Endothelial cell of umbilical vein (primary cell): ENCODE measurements at regions not wholly inside any gene's neighbourhood (a gene's known extent, or its start where the extent isn't known, plus 50 kb on each side); places are given as distances from the start of the nearest gene placed in this dataset.

Experiments
- BruUV-seq: library from RNA; stranded (reverse); fragments of 400-500 nt; replicated peaks from 2 replicates; lab custom pipeline; 2021; lab: Mats Ljungman, UMichigan
- CTCF ChIA-PET: fragments of 300-600, 350-600 bp; sonication (Branson Sonifier 250); formaldehyde crosslinking; loops from one replicate; lab custom pipeline; 2021; ENCODE audit warnings: antibody characterized with exemption, inconsistent platforms; lab: Charles Lee
- POLR2A ChIA-PET: fragments of 300-600, 350-600 bp; sonication (Branson Sonifier 250); formaldehyde crosslinking; loops from one replicate; lab custom pipeline; 2021; ENCODE audit warnings: antibody characterized with exemption, inconsistent platforms; lab: Charles Lee
- DNase-seq: peaks from one replicate; pipeline ENCODE4 v3.0.0-alpha.2; 2011; ENCODE audit warnings: low read depth, low spot score
- FAIRE-seq: peaks from 2 replicates; lab custom pipeline; 2011; peaks lifted over from hg19 to GRCh38; lab: Jason Lieb, UNC
- H2AFZ ChIP-seq: 2 replicates; pipeline ENCODE4 v1.6.0; 2012; ENCODE audit warnings: low read depth, low read length, control low read depth, inconsistent platforms
- H3K27ac ChIP-seq: 2 replicates; pipeline ENCODE4 v1.5.1; 2011; ENCODE audit warnings: low read depth, mild to moderate bottlenecking, control low read depth, low read length, moderate library complexity; ENCODE audit not compliant: insufficient read depth
- H3K27me3 ChIP-seq, 2 experiments: 2 replicates each; pipeline versions ENCODE4 v1.6.0 to v1.6.1; 2011; ENCODE audit warnings: low read length in 2 of 2, mixed read lengths in 1 of 2; ENCODE audit not compliant: control insufficient read depth in 2 of 2, insufficient read depth in 2 of 2
- H3K36me3 ChIP-seq, 2 experiments: 2 replicates in 1 of 2; 3 replicates in 1 of 2; pipeline ENCODE4 v1.5.1; 2011; ENCODE audit warnings: low read length in 2 of 2, mild to moderate bottlenecking in 1 of 2, moderate library complexity in 1 of 2; ENCODE audit not compliant: control insufficient read depth in 2 of 2, insufficient read depth in 2 of 2; ENCODE audit errors: extremely low read depth in 1 of 2
- H3K4me1 ChIP-seq: 3 replicates; pipeline ENCODE4 v1.5.1; 2011; ENCODE audit warnings: mild to moderate bottlenecking, low read length; ENCODE audit not compliant: control insufficient read depth, insufficient read depth; ENCODE audit errors: extremely low read depth
- H3K4me2 ChIP-seq: 2 replicates; pipeline ENCODE4 v1.6.1; 2011; ENCODE audit warnings: low read length, control low read depth, mixed read lengths; ENCODE audit not compliant: insufficient read depth
- H3K4me3 ChIP-seq, 3 experiments: fragments of 200-600 bp in 1 of 3; sonication (generic), shearing (Covaris generic) in 1 of 3; replicated peaks in 1 of 3; 2 replicates each; pipeline ENCODE4 v1.5.1; 2011 to 2016; ENCODE audit warnings: control low read depth in 3 of 3, low read length in 3 of 3, mild to moderate bottlenecking in 2 of 3, inconsistent platforms in 1 of 3, low read depth in 1 of 3, moderate library complexity in 1 of 3; ENCODE audit not compliant: insufficient read depth in 1 of 3
- H3K79me2 ChIP-seq: 2 replicates; pipeline ENCODE4 v1.6.0; 2012; ENCODE audit warnings: low read length, inconsistent platforms; ENCODE audit not compliant: control insufficient read depth, insufficient read depth
- H3K9ac ChIP-seq: replicated peaks from 2 replicates; pipeline ENCODE3; 2011; ENCODE audit warnings: low read length, control low read depth; ENCODE audit not compliant: insufficient read depth; ENCODE audit errors: extremely low read depth
- H3K9me1 ChIP-seq: replicated peaks from 3 replicates; pipeline ENCODE4 v1.6.0; 2011; ENCODE audit warnings: mild to moderate bottlenecking, low read length; ENCODE audit not compliant: control insufficient read depth, insufficient read depth; ENCODE audit errors: extremely low read depth
- H3K9me3 ChIP-seq: replicated peaks from 2 replicates; pipeline ENCODE4 v1.5.1; 2012; ENCODE audit warnings: low read length, inconsistent platforms; ENCODE audit not compliant: control insufficient read depth, insufficient read depth
- H4K20me1 ChIP-seq: replicated peaks from 2 replicates; pipeline ENCODE3; 2011; ENCODE audit warnings: mild to moderate bottlenecking, low read length; ENCODE audit not compliant: control insufficient read depth, insufficient read depth; ENCODE audit errors: extremely low read depth
- EZH2 ChIP-seq: IDR thresholded peaks from 2 replicates; pipeline ENCODE4 v1.6.1; 2012; ENCODE audit warnings: borderline replicate concordance, low read depth, mild to moderate bottlenecking, moderate library complexity, low read length, inconsistent platforms; ENCODE audit not compliant: severe bottlenecking
- FOS ChIP-seq: IDR thresholded peaks from 2 replicates; pipeline ENCODE4 v1.6.1; 2011; ENCODE audit warnings: mild to moderate bottlenecking, low read length, moderate library complexity, borderline replicate concordance; ENCODE audit not compliant: insufficient read depth
- GATA2 ChIP-seq: IDR thresholded peaks from 2 replicates; pipeline ENCODE4 v1.7.0; 2011; ENCODE audit warnings: low read depth, mild to moderate bottlenecking, moderate library complexity, mixed read lengths, low read length; ENCODE audit not compliant: insufficient read length, insufficient read depth
- JUN ChIP-seq: IDR thresholded peaks from 2 replicates; pipeline ENCODE4 v1.6.1; 2011; ENCODE audit warnings: borderline replicate concordance, low read depth; ENCODE audit not compliant: insufficient read length, insufficient read depth
- MYC ChIP-seq: IDR thresholded peaks from one replicate; pipeline ENCODE4 v1.6.1; 2011; ENCODE audit warnings: mild to moderate bottlenecking, low read depth, low read length
- POLR2A ChIP-seq: IDR thresholded peaks from 2 replicates; pipeline ENCODE4 v1.6.1; 2012; ENCODE audit warnings: low read depth, mild to moderate bottlenecking, control low read depth, low read length
- POLR2AphosphoS5 ChIP-seq: IDR thresholded peaks from 2 replicates; pipeline ENCODE4 v1.6.1; 2012; ENCODE audit warnings: low read depth, mild to moderate bottlenecking, control low read depth, low read length, moderate library complexity; ENCODE audit not compliant: insufficient read depth
- dilution Hi-C: fragments of 300-500 bp; cut with MboI; formaldehyde crosslinking; loops from one replicate; pipeline ENCODE4 v1.15.0; 2019; ENCODE audit warnings: low sequenced_read_pairs; ENCODE audit not compliant: extremely low pct_ligation_motif_present
- intact Hi-C: fragments of 100-400 bp; cut with micrococcal nuclease; formaldehyde crosslinking; loops from one replicate; pipeline ENCODE4 v1.10.0; 2022
- TF ChIP-seq, protein P1 (sequence below), 2 donors: IDR thresholded peaks; 1 replicate in 1 of 2; 2 replicates in 1 of 2; pipeline ENCODE4 v1.5.1; 2011; ENCODE audit warnings: low read length in 2 of 2, mild to moderate bottlenecking in 2 of 2, moderate library complexity in 2 of 2, control low read depth in 1 of 2, inconsistent platforms in 1 of 2, low read depth in 1 of 2; ENCODE audit not compliant: insufficient read depth in 1 of 2; ENCODE audit errors: extremely low read depth in 1 of 2
- TF ChIP-seq, protein P2 (sequence below): IDR thresholded peaks from 2 replicates; pipeline ENCODE4 v1.6.1; 2011; ENCODE audit not compliant: insufficient read depth, insufficient read length

DNA sequence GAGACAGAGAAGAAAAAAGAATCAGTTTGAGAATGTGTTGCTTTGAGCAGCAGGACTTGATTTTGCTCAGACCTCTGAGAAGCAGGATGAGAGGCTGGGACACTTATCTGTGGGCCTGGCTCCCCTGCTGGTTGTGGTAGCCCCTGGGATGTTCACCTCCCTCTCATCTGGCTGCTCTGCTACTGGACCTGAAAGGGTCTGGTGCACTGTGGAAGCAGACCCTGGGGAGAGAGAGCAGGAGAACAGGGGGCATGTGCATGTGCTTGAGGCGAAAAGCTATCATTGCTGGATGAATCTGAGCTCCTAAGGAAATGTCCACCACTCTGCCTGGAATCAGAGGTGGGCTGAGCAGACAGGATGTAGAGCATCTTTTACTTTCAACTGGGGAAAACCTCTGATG is 161.1 kb downstream of the SCP2D1 start:
- POLR2A ChIA-PET, result no interaction called here
- dilution Hi-C loops, result no loop called here
- H3K36me3 ChIP-seq, result no peaks in the 10 kb centered on the region
- intact Hi-C loops, result no loop called here
- FAIRE-seq, result no peak
- H4K20me1 ChIP-seq, result no peaks in the 10 kb centered on the region
- TF ChIP-seq GATA2 (no peak), EZH2 (no peak), POLR2A (no peak), JUN (no peak), POLR2AphosphoS5 (no peak), MYC (no peak), FOS (no peak)
- TF ChIP-seq, protein P1, sequence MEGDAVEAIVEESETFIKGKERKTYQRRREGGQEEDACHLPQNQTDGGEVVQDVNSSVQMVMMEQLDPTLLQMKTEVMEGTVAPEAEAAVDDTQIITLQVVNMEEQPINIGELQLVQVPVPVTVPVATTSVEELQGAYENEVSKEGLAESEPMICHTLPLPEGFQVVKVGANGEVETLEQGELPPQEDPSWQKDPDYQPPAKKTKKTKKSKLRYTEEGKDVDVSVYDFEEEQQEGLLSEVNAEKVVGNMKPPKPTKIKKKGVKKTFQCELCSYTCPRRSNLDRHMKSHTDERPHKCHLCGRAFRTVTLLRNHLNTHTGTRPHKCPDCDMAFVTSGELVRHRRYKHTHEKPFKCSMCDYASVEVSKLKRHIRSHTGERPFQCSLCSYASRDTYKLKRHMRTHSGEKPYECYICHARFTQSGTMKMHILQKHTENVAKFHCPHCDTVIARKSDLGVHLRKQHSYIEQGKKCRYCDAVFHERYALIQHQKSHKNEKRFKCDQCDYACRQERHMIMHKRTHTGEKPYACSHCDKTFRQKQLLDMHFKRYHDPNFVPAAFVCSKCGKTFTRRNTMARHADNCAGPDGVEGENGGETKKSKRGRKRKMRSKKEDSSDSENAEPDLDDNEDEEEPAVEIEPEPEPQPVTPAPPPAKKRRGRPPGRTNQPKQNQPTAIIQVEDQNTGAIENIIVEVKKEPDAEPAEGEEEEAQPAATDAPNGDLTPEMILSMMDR (IDR thresholded peaks at IDR 0.05; ENCODE audit: extremely low read depth in 1 of 2, insufficient read depth in 1 of 2, low read depth in 1 of 2, low read length in 2 of 2), result no peak
- TF ChIP-seq, protein P2, sequence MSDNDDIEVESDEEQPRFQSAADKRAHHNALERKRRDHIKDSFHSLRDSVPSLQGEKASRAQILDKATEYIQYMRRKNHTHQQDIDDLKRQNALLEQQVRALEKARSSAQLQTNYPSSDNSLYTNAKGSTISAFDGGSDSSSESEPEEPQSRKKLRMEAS, result no peak
- no peak overlapping the region for H2AFZ ChIP-seq
- CTCF ChIA-PET, result no interaction called here
- no peak overlapping the region for H3K4me2 ChIP-seq
- no TSS peak for BruUV-seq
- H3K9me3 ChIP-seq, result peaks cover 3% of the 10 kb centered on the region
- no peak overlapping the region for H3K27ac ChIP-seq
- H3K79me2 ChIP-seq, result no peaks in the 10 kb centered on the region
- no peaks in the 10 kb centered on the region for H3K4me1 ChIP-seq
- DNase-seq, result no peak
- H3K27me3 ChIP-seq, result no peaks in the 10 kb centered on the region
- no peaks in the 10 kb centered on the region for H3K9me1 ChIP-seq
- no peak overlapping the region for H3K9ac ChIP-seq
- no peak overlapping the region for H3K4me3 ChIP-seq
